ENCODE measurements at regions not wholly inside any gene's neighbourhood (a gene's known extent, or its start where the extent isn't known, plus 50 kb on each side); places are given as distances from the start of the nearest gene placed in this dataset.

GRCh38 chr14:85412756-85413155 lies 117.2 kb upstream of the FLRT2 start:
- no peak for DNase-seq

GRCh38 chr14:85413836-85414526 lies 116.0 kb upstream of the FLRT2 start:
- DNase-seq: no peak

- no peak for DNase-seq
These were observed 114.8 kb upstream of the FLRT2 start for GRCh38 chr14:85415015-85415712.

- DNase-seq: peak; percentile 9
These were observed 113.2 kb upstream of the FLRT2 start for GRCh38 chr14:85416771-85417170.

- no peak for DNase-seq
These were observed 112.5 kb upstream of the FLRT2 start for GRCh38 chr14:85417396-85417795.

- no peak for DNase-seq
These were observed 111.2 kb upstream of the FLRT2 start for GRCh38 chr14:85418721-85419120.

GRCh38 chr14:85420278-85420677 lies 109.7 kb upstream of the FLRT2 start:
- DNase-seq: no peak

GRCh38 chr14:85420707-85421106 lies 109.2 kb upstream of the FLRT2 start:
- no peak for DNase-seq

GRCh38 chr14:85421186-85421877 lies 108.6 kb upstream of the FLRT2 start:
- no peak for DNase-seq

GRCh38 chr14:85423889-85424288 lies 106.1 kb upstream of the FLRT2 start:
- DNase-seq: no peak

GRCh38 chr14:85425507-85425906 lies 104.4 kb upstream of the FLRT2 start:
- no peak for DNase-seq

GRCh38 chr14:85426068-85426935 lies 103.6 kb upstream of the FLRT2 start:
- no peak for DNase-seq

GRCh38 chr14:85428926-85429325 lies 101.0 kb upstream of the FLRT2 start:
- DNase-seq: no peak

GRCh38 chr14:85437148-85437547 lies 92.8 kb upstream of the FLRT2 start:
- DNase-seq: no peak

GRCh38 chr14:85438001-85438400 lies 91.9 kb upstream of the FLRT2 start:
- DNase-seq: no peak

GRCh38 chr14:85438481-85438942 lies 91.4 kb upstream of the FLRT2 start:
- no peak for DNase-seq

- no peak for DNase-seq
These were observed 90.1 kb upstream of the FLRT2 start for GRCh38 chr14:85439696-85440328.

GRCh38 chr14:85441909-85442643 lies 87.9 kb upstream of the FLRT2 start:
- DNase-seq: no peak

GRCh38 chr14:85442996-85443395 lies 86.9 kb upstream of the FLRT2 start:
- DNase-seq: no peak

- DNase-seq: no peak
These were observed 85.3 kb upstream of the FLRT2 start for GRCh38 chr14:85444635-85445034.

- no peak for DNase-seq
These were observed 84.7 kb upstream of the FLRT2 start for GRCh38 chr14:85445151-85445795.
